ACC112 (cell line): ENCODE measurements at regions not wholly inside any gene's neighbourhood (a gene's known extent, or its start where the extent isn't known, plus 50 kb on each side); places are given as distances from the start of the nearest gene placed in this dataset.
A peak's percentile ranks its signal among the peaks of the same experiment; 100 is the strongest.

Experiments used
- H2AFZ ChIP-seq: fragments of 200-600 bp; sonication (generic); one replicate; pipeline ENCODE4 v1.6.0; 2017; ENCODE audit warnings: antibody characterized with exemption, low read length; ENCODE audit not compliant: unreplicated experiment
- H3K27ac ChIP-seq: fragments of 200-600 bp; sonication (generic); 2 replicates; pipeline ENCODE4 v1.5.1; 2014; ENCODE audit warnings: low read depth, mild to moderate bottlenecking, antibody characterized with exemption, low read length, moderate library complexity
- H3K27me3 ChIP-seq: fragments of 200-600 bp; sonication (generic); 2 replicates; pipeline ENCODE4 v1.6.1; 2014; ENCODE audit warnings: mild to moderate bottlenecking, antibody characterized with exemption, low read length, moderate library complexity, mixed read lengths; ENCODE audit not compliant: insufficient read depth
- H3K36me3 ChIP-seq: fragments of 200-600 bp; sonication (generic); 2 replicates; pipeline ENCODE4 v1.6.1; 2016; ENCODE audit warnings: mild to moderate bottlenecking, antibody characterized with exemption, low read length, moderate library complexity, mixed read lengths; ENCODE audit not compliant: insufficient read depth
- H3K4me1 ChIP-seq: fragments of 200-600 bp; sonication (generic); one replicate; pipeline ENCODE4 v1.6.1; 2016; ENCODE audit warnings: low read length, mixed read lengths; ENCODE audit not compliant: insufficient read depth, unreplicated experiment, control insufficient read depth
- H3K4me3 ChIP-seq: fragments of 200-600 bp; sonication (generic); 2 replicates; pipeline ENCODE4 v1.5.1; 2014; ENCODE audit warnings: mild to moderate bottlenecking, low read depth, low read length
- H3K79me2 ChIP-seq: fragments of 200-600 bp; sonication (generic); one replicate; pipeline ENCODE4 v1.6.0; 2016; ENCODE audit warnings: low read length; ENCODE audit not compliant: control insufficient read depth, unreplicated experiment, insufficient read depth

DNA sequence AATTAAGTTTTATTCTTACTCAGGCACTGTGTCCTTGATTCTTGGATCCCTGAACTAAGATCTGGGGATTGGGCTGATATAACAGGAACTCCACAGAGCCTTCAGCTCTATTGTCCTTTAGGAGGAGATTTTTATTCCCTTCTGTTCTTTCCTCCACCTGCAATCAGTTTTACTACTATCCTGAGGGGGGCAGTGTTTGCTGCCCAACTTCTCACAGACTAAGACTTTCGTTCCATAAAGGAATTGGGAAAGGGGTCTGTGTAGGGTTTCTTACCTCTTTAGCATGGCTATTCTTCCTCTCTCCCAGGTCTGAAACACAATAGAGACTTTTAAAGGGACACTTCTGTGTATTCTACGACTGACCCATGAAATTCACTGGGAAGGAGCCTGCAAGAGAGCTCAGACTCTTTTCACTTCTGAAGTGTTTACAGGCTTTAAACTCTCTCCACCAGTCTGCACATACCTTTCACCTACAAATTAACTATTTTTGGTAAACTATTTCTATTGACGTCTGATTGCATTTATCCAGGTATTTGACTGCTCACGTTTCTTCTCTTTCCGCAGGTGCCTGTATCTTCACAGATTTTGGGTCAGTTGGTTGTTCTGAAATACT lies 103.3 kb upstream of the DEPDC1 start:
- Histone ChIP-seq H3K79me2 (no peaks in the 10 kb centered on the region), H2AFZ (peak overlapping the region; percentile 79), H3K4me3 (no peak overlapping the region), H3K27ac (no peak overlapping the region), H3K27me3 (no peaks in the 10 kb centered on the region), H3K36me3 (no peaks in the 10 kb centered on the region), H3K4me1 (no peaks in the 10 kb centered on the region)

DNA sequence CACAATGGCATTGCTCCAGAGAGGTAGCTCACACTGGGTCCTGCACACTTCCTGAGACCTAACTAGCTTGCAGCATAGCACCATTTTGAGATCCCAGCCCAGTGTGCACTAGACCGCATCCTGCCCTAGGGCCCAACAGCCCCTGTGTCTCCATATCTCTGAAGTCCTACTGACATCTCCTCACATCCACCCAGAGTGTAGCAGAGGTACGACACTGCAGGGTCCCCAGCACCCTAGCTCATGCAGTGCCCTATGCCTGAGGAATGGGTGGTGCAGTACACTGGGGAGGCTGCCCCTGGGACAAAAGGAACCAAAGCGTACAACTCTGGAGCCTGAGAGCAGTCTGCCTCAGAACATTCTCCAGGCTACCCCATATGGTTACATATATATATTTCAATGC lies 111.4 kb upstream of the DEPDC1 start:
- Histone ChIP-seq H3K27ac (no peak overlapping the region), H3K79me2 (no peaks in the 10 kb centered on the region), H3K27me3 (peaks cover 9% of the 10 kb centered on the region; the same call in 1 of the 2 replicates), H3K36me3 (no peaks in the 10 kb centered on the region), H3K4me3 (no peak overlapping the region), H3K4me1 (no peaks in the 10 kb centered on the region), H2AFZ (no peak overlapping the region)

DNA sequence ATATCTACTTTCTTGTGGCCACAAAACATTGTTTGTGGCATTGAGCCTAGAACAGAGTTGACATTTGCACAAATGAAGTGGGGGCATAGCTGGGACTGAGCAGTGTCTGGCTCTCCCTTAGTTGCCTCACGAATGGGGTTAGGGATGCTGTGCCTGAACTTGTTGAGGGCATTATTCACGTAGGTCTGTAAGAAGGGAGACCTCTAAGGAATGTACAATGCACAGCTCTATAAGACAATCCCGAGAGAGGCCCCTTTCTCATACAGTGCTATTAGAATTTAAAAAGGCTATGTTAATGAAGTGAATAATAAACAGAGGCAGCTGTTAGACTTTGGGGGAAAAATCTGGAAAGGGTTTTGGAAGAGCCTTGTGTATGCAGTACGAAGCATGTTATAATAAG lies 118.4 kb upstream of the DEPDC1 start:
- H2AFZ ChIP-seq = no peak overlapping the region
- H3K27ac ChIP-seq = no peak overlapping the region
- H3K4me3 ChIP-seq = no peak overlapping the region
- H3K4me1 ChIP-seq = no peaks in the 10 kb centered on the region
- peaks cover 6% of the 10 kb centered on the region; the same call in 1 of the 2 replicates for H3K27me3 ChIP-seq
- no peaks in the 10 kb centered on the region for H3K36me3 ChIP-seq
- H3K79me2 ChIP-seq = no peaks in the 10 kb centered on the region

DNA sequence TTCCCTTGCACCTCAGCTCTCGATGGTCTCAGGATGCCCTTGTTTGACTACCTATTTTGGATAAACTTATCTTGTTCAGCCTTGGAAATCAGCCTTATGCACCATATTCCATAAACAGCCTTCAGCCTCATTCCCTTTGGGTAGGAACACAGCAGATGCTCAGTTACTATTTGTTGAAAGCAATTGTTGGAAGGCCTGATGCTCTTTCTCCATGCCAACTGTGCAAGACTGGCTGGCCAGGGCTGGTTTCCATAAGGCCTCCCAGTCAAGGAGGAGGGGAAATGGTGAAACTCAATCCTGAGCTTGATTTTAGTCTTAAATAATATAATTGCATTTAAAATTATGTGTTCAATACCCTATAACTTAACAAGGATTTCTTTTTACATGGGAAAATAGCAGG lies 121.1 kb upstream of the DEPDC1 start:
- Histone ChIP-seq H3K36me3 (no peaks in the 10 kb centered on the region), H3K79me2 (no peaks in the 10 kb centered on the region), H2AFZ (no peak overlapping the region), H3K27me3 (no peaks in the 10 kb centered on the region), H3K4me1 (no peaks in the 10 kb centered on the region), H3K4me3 (no peak overlapping the region), H3K27ac (no peak overlapping the region)

DNA sequence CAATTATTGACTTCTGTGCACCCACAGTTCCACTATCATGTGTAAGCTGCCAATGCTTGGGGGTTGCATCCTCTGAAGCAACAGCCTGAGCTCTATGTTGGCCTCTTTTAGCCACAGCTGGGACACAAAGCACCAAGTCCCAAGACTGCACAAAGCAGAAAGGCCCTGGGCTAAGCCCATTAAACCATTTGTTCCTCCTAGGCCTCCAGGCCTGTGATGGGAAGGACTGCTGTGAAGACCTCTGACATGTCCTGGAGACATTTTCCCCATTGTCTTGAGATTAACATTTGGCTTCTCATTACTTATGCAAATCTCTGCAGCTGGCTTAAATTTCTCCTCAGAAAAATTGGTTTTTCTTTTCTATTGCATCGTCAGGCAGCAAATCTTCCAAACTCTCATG lies 123.7 kb upstream of the DEPDC1 start:
- Histone ChIP-seq H3K4me3 (no peak overlapping the region), H2AFZ (no peak overlapping the region), H3K79me2 (no peaks in the 10 kb centered on the region), H3K4me1 (peaks cover 11% of the 10 kb centered on the region), H3K27me3 (no peaks in the 10 kb centered on the region), H3K27ac (no peak overlapping the region), H3K36me3 (no peaks in the 10 kb centered on the region)

DNA sequence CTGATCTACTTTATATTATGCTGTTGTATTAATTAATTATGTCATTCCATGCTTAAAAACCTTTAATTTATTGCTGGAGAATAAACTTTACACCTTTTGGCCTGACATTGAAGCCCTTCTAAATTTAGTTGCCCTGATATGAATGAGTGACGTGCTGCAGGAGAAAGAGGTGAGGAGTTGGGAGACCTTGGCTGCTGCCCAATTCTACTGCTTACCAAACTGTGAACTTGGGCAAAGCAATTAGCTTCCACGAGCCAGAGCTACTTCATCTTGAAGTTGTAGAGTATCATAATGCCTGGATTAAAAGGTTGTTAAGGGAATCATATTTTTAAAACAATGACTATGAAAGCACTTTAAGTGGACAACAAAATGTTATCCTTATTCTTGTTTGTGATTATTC lies 126.8 kb upstream of the DEPDC1 start:
- H2AFZ ChIP-seq = no peak overlapping the region
- H3K4me1 ChIP-seq = peaks cover 11% of the 10 kb centered on the region
- H3K27ac ChIP-seq = no peak overlapping the region
- H3K27me3 ChIP-seq = no peaks in the 10 kb centered on the region
- no peak overlapping the region for H3K4me3 ChIP-seq
- no peaks in the 10 kb centered on the region for H3K79me2 ChIP-seq
- no peaks in the 10 kb centered on the region for H3K36me3 ChIP-seq

DNA sequence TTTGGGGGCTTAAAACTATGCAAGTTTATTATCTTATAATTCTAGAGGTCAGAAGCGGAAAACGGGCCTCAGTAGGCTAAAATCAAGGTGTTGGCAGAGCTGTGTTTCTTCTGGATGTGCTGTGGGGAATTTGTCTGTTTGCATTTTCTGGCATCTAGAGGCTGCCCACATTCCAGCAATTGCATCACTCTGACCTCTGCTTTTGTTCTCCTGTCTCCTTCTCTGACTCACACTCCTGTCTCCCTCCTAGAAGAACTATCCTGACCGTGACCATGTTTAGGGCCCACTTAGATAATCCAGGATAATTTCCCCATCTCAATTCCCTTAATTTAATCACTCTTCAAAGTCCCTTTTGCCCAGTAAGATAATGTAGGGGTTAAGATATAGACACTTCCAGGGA lies 127.4 kb upstream of the DEPDC1 start:
- H3K27ac ChIP-seq = no peak overlapping the region
- peaks cover 11% of the 10 kb centered on the region for H3K4me1 ChIP-seq
- H3K27me3 ChIP-seq = no peaks in the 10 kb centered on the region
- no peaks in the 10 kb centered on the region for H3K36me3 ChIP-seq
- H2AFZ ChIP-seq = no peak overlapping the region
- no peaks in the 10 kb centered on the region for H3K79me2 ChIP-seq
- H3K4me3 ChIP-seq = no peak overlapping the region

DNA sequence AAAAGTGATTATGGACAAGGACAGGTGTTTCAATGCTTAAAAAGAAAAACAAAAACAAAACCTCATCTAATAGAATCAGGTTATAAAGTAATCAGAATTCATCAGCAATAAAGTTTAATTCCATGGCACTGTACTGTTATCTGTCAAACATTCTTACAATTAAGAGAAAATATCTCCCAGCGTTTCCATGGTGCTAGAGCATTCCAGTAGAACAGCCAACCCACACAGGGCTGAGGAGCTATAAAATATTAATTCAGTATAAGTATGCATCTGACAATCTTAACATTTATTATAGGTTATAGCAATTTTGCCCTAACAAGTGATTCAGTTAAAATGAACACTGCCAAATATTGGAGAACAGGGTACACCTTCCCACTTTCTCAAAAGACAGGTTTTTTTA lies 128.7 kb upstream of the DEPDC1 start:
- H3K27me3 ChIP-seq = no peaks in the 10 kb centered on the region
- H3K36me3 ChIP-seq = no peaks in the 10 kb centered on the region
- H3K27ac ChIP-seq = no peak overlapping the region
- no peak overlapping the region for H3K4me3 ChIP-seq
- H2AFZ ChIP-seq = no peak overlapping the region
- no peaks in the 10 kb centered on the region for H3K79me2 ChIP-seq
- peaks cover 11% of the 10 kb centered on the region for H3K4me1 ChIP-seq

DNA sequence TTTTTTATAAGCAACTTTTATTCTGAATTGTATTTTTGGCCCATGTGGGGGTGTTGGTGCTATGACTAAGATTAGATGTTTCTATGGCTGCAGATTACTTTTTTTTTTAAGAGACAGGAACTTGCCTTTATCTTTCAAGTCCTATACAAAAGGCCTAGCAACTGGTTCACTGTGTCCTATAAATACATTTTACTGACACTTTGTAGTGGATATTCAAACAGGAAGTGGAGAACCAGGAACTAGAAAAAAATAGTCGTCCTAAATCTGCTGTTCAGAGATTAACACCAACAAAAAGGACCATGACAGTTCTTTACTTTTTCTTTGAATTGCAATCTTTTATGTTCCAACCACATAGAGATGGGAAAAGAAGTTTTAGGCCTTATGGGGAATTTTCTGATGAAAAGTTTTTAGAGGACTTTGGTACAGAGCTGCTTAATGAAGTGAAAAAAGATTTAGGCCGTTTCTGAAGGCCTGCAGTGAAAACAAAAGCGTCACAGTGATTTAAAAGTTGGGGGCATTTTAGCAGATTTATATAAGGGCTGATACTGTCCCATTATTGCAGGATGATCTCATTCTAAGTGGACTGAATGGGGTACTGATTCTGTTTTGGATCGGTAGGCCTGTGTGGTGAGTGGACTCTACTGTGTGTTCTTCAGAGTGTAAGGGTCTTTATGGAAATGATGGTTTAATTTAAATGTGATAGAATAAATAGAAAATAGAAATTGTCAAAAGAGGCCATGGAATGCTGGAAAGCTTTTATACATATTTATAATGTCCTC lies 136.4 kb upstream of the DEPDC1 start:
- Histone ChIP-seq H3K4me3 (no peak overlapping the region), H3K4me1 (no peaks in the 10 kb centered on the region), H3K27me3 (no peaks in the 10 kb centered on the region), H3K79me2 (no peaks in the 10 kb centered on the region), H3K27ac (no peak overlapping the region), H2AFZ (peak overlapping the region; percentile 40), H3K36me3 (no peaks in the 10 kb centered on the region)

DNA sequence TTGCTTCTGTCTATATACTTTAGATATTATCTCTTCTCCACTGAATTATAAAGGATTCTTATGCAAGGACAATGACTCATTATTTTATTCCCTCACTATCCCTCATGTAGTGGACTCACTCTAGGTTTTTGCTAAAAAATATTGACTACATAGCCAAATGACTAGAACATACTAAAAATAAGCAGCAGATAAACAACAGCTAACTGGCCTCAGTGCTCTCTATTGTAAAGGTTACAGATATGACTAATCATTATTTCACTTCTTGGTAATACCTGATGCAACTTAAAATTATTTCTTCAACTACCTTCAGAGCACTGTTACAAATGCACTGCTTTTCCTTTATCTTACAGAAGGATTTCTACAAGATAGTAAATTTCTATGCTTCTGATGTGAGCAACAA lies 147.6 kb upstream of the DEPDC1 start:
- Histone ChIP-seq H3K4me1 (peaks cover 4% of the 10 kb centered on the region), H2AFZ (no peak overlapping the region), H3K27ac (peak overlapping the region; percentile 26; the same call in 1 of the 2 replicates), H3K4me3 (no peak overlapping the region), H3K36me3 (no peaks in the 10 kb centered on the region), H3K27me3 (no peaks in the 10 kb centered on the region; the same call in 1 of the 2 replicates), H3K79me2 (no peaks in the 10 kb centered on the region)

DNA sequence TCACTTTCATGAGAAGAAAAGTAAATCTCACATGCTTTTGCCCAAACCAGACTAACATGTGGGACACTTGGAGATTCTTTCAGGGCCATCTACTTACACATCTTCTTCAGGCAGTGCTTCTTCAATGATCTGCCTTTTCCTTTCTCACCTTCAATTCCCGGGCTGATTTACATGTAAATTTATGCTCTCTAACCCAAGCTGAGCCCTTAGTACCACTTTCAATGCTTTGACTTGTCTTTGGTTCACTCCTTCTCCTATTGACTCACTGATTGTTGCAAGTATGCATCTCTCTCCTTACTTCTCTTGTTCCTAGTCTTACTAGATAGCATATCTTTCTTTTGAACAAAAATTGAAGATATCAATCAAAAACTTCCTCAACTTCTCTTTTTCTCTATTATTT lies 154.2 kb upstream of the DEPDC1 start:
- Histone ChIP-seq H3K27ac (no peak overlapping the region), H2AFZ (no peak overlapping the region), H3K4me3 (no peak overlapping the region), H3K4me1 (no peaks in the 10 kb centered on the region), H3K27me3 (peaks cover 23% of the 10 kb centered on the region; the same call in 1 of the 2 replicates), H3K36me3 (no peaks in the 10 kb centered on the region), H3K79me2 (no peaks in the 10 kb centered on the region)
